Upper lobe of right lung (tissue), 1 donor: ENCODE measurements at regions not wholly inside any gene's neighbourhood (a gene's known extent, or its start where the extent isn't known, plus 50 kb on each side); places are given as distances from the start of the nearest gene placed in this dataset.

ENCODE experiments used
- ATAC-seq: fragments of 200-7000 bp; cut with Tn5 transposase; one replicate; pipeline ENCODE4 v1.9.1; 2020; ENCODE audit warnings: mild to moderate bottlenecking, moderate library complexity
- DNase-seq: peaks from one replicate; pipeline ENCODE4 v3.0.0-alpha.2; 2020
- H3K27ac ChIP-seq: fragments of 200-600 bp; one replicate; pipeline ENCODE4 v1.8.0; 2022
- H3K27me3 ChIP-seq: fragments of 200-600 bp; one replicate; pipeline ENCODE4 v1.8.0; 2022; ENCODE audit warnings: mild to moderate bottlenecking
- H3K36me3 ChIP-seq: fragments of 200-600 bp; one replicate; pipeline ENCODE4 v1.8.0; 2022
- H3K4me1 ChIP-seq: fragments of 200-600 bp; one replicate; pipeline ENCODE4 v1.8.0; 2022
- H3K4me3 ChIP-seq: fragments of 200-600 bp; one replicate; pipeline ENCODE4 v1.8.0; 2022; ENCODE audit warnings: mild to moderate bottlenecking
- H3K9me3 ChIP-seq: fragments of 200-600 bp; one replicate; pipeline ENCODE4 v1.8.0; 2022
- intact Hi-C: fragments of 100-400 bp; cut with DNase I; formaldehyde crosslinking; loops from one replicate; pipeline ENCODE4 v1.11.0; 2022
- TF ChIP-seq, protein P1 (sequence below): fragments of 200-600 bp; IDR thresholded peaks from one replicate; pipeline ENCODE4 v1.8.0; 2022; ENCODE audit warnings: antibody characterized with exemption
- donor health status: DM: no; HTN: yes; CAD: no; lungs with severe emphysema.

DNA sequence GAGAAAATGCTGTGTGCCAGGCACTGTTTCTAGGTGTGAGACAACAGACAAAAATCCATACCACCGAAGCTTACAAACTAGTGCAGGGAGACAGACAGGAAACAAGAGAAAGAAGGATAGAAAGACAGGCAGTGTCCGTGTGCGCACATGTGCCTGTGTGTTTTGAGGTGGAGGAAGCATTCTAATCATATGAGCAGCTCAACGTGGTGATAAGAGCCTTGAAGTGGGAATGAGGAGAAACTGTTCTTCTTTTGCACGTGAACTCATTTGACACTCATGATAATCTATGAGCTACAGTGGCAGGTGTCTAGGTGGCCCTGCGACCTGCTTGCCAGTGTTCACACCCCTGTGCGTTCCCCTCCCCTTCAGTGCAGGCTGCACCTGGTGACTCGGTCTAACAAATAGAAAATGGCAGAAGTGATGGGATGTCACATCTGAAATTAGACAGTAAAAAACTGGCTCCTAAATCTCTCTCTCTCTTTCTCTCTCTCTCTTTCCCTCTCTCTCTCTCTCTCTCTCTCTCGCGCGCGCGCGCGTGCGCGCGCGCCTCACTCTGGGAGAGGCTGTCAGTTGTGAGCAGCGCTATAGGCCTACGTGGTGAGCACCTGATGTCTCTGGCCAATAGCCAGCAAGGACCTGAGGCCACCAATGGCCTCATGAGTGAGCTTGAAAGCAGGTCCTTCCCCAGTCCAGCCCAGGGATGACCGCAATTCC, 74.8 kb downstream of the EN1 start:
- peaks cover 6% of the 10 kb centered on the region for H3K4me1 ChIP-seq
- peaks cover 48% of the 10 kb centered on the region for H3K27me3 ChIP-seq
- no peak overlapping the region for H3K4me3 ChIP-seq
- TF ChIP-seq, protein P1, sequence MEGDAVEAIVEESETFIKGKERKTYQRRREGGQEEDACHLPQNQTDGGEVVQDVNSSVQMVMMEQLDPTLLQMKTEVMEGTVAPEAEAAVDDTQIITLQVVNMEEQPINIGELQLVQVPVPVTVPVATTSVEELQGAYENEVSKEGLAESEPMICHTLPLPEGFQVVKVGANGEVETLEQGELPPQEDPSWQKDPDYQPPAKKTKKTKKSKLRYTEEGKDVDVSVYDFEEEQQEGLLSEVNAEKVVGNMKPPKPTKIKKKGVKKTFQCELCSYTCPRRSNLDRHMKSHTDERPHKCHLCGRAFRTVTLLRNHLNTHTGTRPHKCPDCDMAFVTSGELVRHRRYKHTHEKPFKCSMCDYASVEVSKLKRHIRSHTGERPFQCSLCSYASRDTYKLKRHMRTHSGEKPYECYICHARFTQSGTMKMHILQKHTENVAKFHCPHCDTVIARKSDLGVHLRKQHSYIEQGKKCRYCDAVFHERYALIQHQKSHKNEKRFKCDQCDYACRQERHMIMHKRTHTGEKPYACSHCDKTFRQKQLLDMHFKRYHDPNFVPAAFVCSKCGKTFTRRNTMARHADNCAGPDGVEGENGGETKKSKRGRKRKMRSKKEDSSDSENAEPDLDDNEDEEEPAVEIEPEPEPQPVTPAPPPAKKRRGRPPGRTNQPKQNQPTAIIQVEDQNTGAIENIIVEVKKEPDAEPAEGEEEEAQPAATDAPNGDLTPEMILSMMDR = no peak
- intact Hi-C loops = no loop called here
- no peak overlapping the region for H3K27ac ChIP-seq
- no peaks in the 10 kb centered on the region for H3K36me3 ChIP-seq
- no peak for ATAC-seq
- no peak for DNase-seq
- H3K9me3 ChIP-seq = no peaks in the 10 kb centered on the region

DNA sequence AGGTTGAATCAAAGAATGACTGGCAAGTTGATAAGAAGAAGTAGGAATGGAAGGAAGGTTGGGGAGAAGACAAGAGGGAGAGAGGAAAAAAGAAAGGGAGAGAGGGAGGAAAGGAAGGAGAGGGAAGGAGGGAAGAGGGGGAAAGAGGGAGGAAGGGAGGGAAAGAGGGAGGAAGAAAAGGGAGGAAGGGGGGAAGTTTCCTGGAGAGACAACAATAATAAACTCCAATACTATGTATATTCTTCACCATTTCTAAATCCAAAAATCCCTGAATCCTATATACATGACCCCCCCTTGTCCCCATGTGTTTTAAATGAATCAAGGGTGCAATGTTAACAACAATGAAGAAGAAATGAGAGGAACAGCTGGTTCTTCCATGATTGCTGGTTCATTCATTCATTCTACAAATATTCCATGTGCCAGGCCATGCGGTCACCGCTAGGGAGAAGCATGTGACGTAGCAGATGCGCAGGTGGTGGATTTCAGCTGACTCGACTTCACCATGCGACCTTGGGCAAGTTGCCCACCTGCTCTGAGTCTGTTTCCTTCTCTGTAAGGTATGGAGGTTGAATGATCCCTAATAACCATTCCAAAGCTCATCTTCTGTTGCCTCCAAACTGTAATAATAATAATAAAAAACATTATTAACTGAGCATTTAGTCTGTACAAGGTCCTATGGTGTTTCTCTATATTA, 77.6 kb downstream of the EN1 start:
- TF ChIP-seq, protein P1 = no peak
- intact Hi-C loops = no loop called here
- ATAC-seq = no peak
- Histone ChIP-seq H3K27ac (no peak overlapping the region), H3K36me3 (no peaks in the 10 kb centered on the region), H3K4me1 (peaks cover 2% of the 10 kb centered on the region), H3K4me3 (no peak overlapping the region), H3K9me3 (no peaks in the 10 kb centered on the region), H3K27me3 (peaks cover 35% of the 10 kb centered on the region)
- no peak for DNase-seq

DNA sequence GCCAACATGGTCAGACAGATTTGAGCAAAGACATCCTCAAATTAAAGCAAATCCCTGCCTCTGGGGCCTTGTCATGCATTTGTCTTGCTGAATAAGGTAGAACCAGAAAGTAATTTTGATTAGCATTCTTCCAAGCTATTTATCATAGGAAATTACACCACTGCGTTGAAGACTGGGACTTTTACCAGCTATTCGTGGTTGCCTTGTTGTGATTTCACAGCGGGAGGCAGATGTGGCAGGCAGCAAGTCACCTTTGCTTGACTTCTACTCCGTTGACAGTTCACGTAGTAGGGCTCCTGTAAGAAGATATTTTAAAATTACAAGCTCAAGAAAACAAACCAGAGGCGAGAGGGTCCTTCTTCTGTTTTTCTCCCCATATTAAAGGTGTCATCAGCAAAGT, 80.6 kb downstream of the EN1 start:
- H3K9me3 ChIP-seq = no peaks in the 10 kb centered on the region
- ATAC-seq = no peak
- no peak overlapping the region for H3K4me3 ChIP-seq
- H3K36me3 ChIP-seq = no peaks in the 10 kb centered on the region
- intact Hi-C loops = no loop called here
- H3K4me1 ChIP-seq = no peaks in the 10 kb centered on the region
- H3K27me3 ChIP-seq = peaks cover 27% of the 10 kb centered on the region
- no peak overlapping the region for H3K27ac ChIP-seq
- no peak for DNase-seq
- TF ChIP-seq, protein P1 = no peak

DNA sequence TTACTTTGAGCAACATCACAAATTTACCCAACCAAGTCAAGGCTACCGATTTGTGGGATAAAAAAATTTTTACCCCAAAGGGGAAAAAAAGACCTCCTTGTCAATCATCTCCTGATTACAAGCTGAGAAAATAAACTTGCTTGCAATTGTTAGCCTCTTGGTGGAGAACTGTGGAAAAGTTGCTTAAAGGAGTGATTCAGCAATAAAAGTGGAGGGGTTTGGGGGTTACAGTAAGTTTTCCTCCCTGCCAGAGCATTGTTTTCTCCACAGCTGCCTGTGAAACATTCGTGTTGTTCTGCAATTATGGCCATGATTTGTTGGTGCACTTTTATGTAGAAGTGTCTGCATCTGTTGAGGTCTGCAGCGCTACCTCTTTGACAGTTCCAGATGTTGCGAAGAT, 82.6 kb downstream of the EN1 start:
- intact Hi-C loops = no loop called here
- no peak overlapping the region for H3K27ac ChIP-seq

DNA sequence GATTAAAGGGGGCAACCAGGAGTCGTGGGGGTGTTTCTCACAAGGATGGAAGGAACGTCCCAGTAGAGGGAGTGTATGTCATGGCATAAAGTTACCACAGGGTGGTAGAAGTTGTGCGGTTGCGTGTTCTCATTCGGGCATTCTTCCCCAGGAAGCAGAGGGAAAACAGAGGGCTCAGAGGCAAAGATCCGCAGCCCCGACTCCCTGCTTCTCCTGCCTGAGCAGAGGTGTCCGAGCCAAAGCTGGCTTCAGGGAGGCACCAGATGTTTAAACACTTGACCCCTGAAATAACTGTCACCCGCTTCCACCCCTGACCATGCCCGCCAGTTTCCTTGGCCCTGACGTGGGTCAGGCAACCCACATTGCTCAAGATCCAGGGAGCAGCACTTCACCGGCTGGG, 83.7 kb downstream of the EN1 start:
- Histone ChIP-seq H3K4me1 (no peaks in the 10 kb centered on the region), H3K9me3 (no peaks in the 10 kb centered on the region), H3K4me3 (no peak overlapping the region), H3K27me3 (peaks cover 25% of the 10 kb centered on the region), H3K36me3 (no peaks in the 10 kb centered on the region), H3K27ac (no peak overlapping the region)
- TF ChIP-seq, protein P1 = no peak
- ATAC-seq = no peak
- DNase-seq = no peak
- intact Hi-C loops = no loop called here

More for the DNA sequence above, 82.6 kb downstream of the EN1 start:
- peaks cover 20% of the 10 kb centered on the region for H3K27me3 ChIP-seq
- no peak overlapping the region for H3K4me3 ChIP-seq
- H3K4me1 ChIP-seq = no peaks in the 10 kb centered on the region
- ATAC-seq (no peak), DNase-seq (no peak)
- H3K36me3 ChIP-seq = no peaks in the 10 kb centered on the region
- no peaks in the 10 kb centered on the region for H3K9me3 ChIP-seq
- TF ChIP-seq, protein P1 = no peak
